ENCODE measurements at regions not wholly inside any gene's neighbourhood (a gene's known extent, or its start where the extent isn't known, plus 50 kb on each side); places are given as distances from the start of the nearest gene placed in this dataset.
A peak's percentile ranks its signal among the peaks of the same experiment; 100 is the strongest.
"Not testable (repeated sequence)": the region's sequence is repeated elsewhere in the genome, so short reads cannot be mapped to it uniquely, and the experiment has no call there.

DNA sequence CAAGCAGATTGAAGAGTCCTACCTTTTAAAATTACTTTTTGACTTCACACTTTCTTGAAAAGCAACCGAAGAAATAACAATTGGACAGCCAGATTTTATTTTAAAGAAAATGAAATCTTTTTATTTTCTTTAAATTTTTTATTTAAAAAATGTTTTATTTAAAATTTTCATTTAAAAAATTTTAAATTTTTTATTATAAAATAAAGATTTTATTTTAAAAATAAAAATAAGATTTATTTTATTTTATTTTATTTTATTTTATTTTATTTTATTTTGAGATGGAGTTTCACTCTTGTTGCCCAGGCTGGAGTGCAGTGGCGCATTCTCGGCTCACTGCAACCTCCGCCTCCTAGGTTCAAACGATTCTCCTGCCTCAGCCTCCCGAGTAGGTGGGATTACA, 144.5 kb downstream of the GPR85 start:
- H3K4me1 ChIP-seq (ENCODE audit: control insufficient read depth in 2 of 2, insufficient read depth in 2 of 2, low read length in 2 of 2): peaks cover 8 to 11% of the 10 kb centered on the region in 2 donors
- not testable (repeated sequence) for H3K36me3 ChIP-seq (ENCODE audit: control insufficient read depth in 2 of 2, insufficient read depth in 2 of 2, low read length in 1 of 2); H3K27me3 ChIP-seq (ENCODE audit: control insufficient read depth in 2 of 2, insufficient read depth in 1 of 2, low read length in 1 of 2); H3K4me3 ChIP-seq (ENCODE audit: low read length in 2 of 2); H3K9me3 ChIP-seq (ENCODE audit: control insufficient read depth in 2 of 2, insufficient read depth in 1 of 2, low read length in 1 of 2); DNase-seq (ENCODE audit: low read depth in 6 of 9, low spot score in 9 of 9); H3K27ac ChIP-seq (ENCODE audit: low read depth in 1 of 2, low read length in 1 of 2)
- 97% methylated on average over 6 of the region's 6 CpGs for WGBS

DNA sequence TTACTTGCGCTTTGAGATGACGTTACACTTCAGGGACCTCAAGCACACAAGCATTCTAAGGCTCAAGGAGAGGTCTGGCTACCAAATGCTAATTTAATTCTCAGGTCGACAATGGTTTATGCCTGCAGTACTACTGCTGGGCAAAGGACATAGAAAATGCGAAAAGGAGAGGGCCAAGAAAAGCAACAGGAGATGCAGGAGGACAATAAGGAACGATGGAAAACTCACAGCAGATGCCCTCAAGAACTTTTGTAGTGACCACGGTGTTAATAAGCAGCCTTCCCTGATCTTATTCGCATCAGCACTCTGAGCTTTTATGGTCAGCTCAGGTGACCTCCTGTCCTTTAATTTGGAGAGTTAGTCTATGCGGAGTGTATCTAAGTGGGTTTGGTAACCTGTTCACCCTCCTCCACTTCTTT, 146.3 kb downstream of the GPR85 start:
- Histone ChIP-seq H3K27ac (ENCODE audit: low read depth in 1 of 2, low read length in 1 of 2) (peak overlapping the region; percentile 80 to 91), H3K27me3 (ENCODE audit: control insufficient read depth in 2 of 2, insufficient read depth in 1 of 2, low read length in 1 of 2) (no peaks in the 10 kb centered on the region), H3K4me3 (ENCODE audit: low read length in 2 of 2) (peak overlapping the region; percentile 74 to 90), H3K36me3 (ENCODE audit: control insufficient read depth in 2 of 2, insufficient read depth in 2 of 2, low read length in 1 of 2) (peaks cover 0 to 5% of the 10 kb centered on the region in 2 donors), H3K4me1 (ENCODE audit: control insufficient read depth in 2 of 2, insufficient read depth in 2 of 2, low read length in 2 of 2) (peaks cover 8 to 11% of the 10 kb centered on the region in 2 donors), H3K9me3 (ENCODE audit: control insufficient read depth in 2 of 2, insufficient read depth in 1 of 2, low read length in 1 of 2) (no peaks in the 10 kb centered on the region)
- 19% methylated on average over 8 of the region's 8 CpGs for WGBS
- DNase-seq (ENCODE audit: low read depth in 6 of 9, low spot score in 9 of 9): peak in 1 of 9 donors; percentile 1

DNA sequence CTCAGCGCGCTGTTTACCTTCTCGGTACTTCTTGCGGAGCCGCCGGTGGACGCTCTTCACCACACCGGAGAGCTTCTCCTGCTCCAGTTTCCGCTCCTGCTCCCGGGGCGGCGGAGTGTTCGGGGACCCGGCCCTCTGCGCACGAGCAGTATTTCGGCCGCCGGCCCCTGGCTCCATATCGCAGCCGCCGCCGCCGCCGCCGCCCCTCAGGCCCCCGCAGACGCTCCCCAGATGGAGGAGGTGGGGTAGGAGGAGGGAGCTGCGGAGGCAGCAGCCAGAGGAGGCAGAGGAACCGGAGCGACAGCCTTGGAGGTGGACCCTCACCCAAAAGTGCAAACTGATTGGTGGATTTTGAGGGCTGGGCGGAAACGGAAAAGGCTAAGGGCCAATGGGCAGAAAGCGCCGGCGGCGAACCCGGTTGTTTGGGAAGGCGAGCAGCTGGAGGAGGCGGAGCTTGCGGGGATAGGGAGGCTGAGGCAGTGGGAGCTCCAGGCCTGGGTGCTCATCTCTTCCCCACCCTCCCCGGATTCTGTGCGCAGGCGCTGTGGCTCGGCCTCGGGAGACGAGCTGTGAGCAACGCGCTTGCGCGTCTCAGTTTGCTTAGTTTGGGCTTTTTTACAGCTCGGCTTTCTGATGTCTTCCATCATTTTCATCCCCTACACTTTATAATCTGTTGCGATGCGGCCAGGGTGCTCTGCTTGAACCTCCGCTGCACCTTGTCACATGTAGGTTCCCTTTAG, 146.9 kb downstream of the GPR85 start:
- peaks cover 0 to 5% of the 10 kb centered on the region in 2 donors for H3K36me3 ChIP-seq (ENCODE audit: control insufficient read depth in 2 of 2, insufficient read depth in 2 of 2, low read length in 1 of 2)
- H3K27me3 ChIP-seq (ENCODE audit: control insufficient read depth in 2 of 2, insufficient read depth in 1 of 2, low read length in 1 of 2): no peaks in the 10 kb centered on the region
- H3K9me3 ChIP-seq (ENCODE audit: control insufficient read depth in 2 of 2, insufficient read depth in 1 of 2, low read length in 1 of 2): no peaks in the 10 kb centered on the region
- peak overlapping the region; percentile 74 to 90 for H3K4me3 ChIP-seq (ENCODE audit: low read length in 2 of 2)
- peak; percentile 93 to 100 (median 99) for DNase-seq (ENCODE audit: low read depth in 6 of 9, low spot score in 9 of 9)
- under 1% methylated on average over 55 of the region's 55 CpGs for WGBS
- H3K4me1 ChIP-seq (ENCODE audit: control insufficient read depth in 2 of 2, insufficient read depth in 2 of 2, low read length in 2 of 2): peaks cover 8 to 11% of the 10 kb centered on the region in 2 donors
- peak overlapping the region; percentile 80 to 95 for H3K27ac ChIP-seq (ENCODE audit: low read depth in 1 of 2, low read length in 1 of 2)

DNA sequence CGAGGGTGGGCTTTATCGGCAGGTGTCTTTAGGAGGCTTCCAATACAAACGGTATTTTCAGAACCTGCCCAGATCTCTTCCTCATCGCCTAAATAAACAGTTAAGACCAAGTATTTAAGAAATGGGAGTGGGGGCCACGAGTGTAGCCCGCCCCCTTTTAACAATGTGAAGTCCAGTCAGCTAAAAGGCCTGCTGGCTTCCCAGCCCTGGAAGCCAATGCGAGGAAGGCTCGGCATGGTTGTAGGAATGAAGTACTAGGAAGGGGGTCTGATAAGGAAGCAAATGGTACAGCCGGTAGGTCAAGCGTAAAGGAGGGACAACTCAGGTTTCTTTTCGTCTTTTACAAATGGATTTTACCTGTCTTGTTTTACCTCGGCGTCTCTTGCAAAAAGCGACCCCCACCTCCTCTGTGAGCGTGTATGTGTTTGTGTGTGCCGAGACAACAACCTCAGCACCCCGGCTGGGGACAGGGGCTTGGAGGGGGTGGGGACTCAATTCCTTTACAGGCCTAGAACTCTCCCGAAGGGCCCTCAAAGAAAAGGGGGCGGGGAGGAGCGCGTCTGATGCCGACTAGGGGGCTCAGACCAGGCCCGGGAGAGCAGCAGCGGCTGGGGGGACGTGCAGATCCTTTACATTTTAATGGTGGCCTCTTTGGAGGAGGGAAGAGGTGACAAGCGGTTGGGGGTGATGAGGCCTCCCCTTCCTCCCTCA, 147.6 kb downstream of the GPR85 start:
- Histone ChIP-seq H3K9me3 (ENCODE audit: control insufficient read depth in 2 of 2, insufficient read depth in 1 of 2, low read length in 1 of 2) (no peaks in the 10 kb centered on the region), H3K27me3 (ENCODE audit: control insufficient read depth in 2 of 2, insufficient read depth in 1 of 2, low read length in 1 of 2) (no peaks in the 10 kb centered on the region), H3K36me3 (ENCODE audit: control insufficient read depth in 2 of 2, insufficient read depth in 2 of 2, low read length in 1 of 2) (peaks cover 0 to 5% of the 10 kb centered on the region in 2 donors), H3K4me3 (ENCODE audit: low read length in 2 of 2) (peak overlapping the region; percentile 74 to 90), H3K4me1 (ENCODE audit: control insufficient read depth in 2 of 2, insufficient read depth in 2 of 2, low read length in 2 of 2) (peaks cover 8 to 11% of the 10 kb centered on the region in 2 donors), H3K27ac (ENCODE audit: low read depth in 1 of 2, low read length in 1 of 2) (peak overlapping the region; percentile 71 to 95)
- DNase-seq (ENCODE audit: low read depth in 6 of 9, low spot score in 9 of 9): peak; percentile 25 to 81 (median 54)
- 1% methylated on average over 26 of the region's 26 CpGs for WGBS

DNA sequence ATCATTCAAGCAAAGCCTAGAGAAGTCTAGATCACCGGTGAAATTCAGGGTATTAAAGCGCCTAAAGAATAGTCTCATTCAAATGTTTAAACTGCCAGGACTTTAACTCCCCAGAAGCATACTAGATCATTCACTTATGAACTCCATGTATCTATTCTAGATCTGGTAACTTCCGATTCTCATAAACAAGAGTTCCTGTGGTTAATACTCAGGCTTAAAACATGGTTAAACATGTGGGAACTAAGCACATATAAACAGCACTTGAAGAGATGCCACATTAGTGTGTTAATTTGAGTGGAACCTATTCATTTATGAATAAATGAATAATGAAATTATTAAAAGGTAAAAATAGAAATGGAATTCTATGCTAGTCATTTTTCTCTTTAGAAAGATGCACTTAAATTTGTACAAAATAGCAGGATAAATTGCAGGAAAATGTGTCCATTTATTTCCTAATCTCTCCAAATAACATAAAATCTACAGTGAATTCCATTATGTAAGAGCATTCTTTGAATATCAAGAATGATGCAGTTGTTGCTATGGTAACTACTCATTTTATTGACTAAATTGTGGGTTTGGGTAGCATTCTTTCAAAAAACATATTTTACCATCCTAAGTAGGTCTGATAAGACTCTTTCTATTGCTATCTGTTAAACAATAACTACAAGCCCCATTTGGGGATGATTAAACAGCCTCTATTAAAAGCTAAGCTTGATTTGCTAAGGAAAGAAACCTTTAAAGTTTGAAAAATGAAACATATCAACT, 147.6 kb upstream of the TMEM168 start:
- Histone ChIP-seq H3K27ac (ENCODE audit: low read depth in 1 of 2, low read length in 1 of 2) (no peak overlapping the region), H3K4me3 (ENCODE audit: low read length in 2 of 2) (no peak overlapping the region), H3K9me3 (ENCODE audit: control insufficient read depth in 2 of 2, insufficient read depth in 1 of 2, low read length in 1 of 2) (no peaks in the 10 kb centered on the region), H3K4me1 (ENCODE audit: control insufficient read depth in 2 of 2, insufficient read depth in 2 of 2, low read length in 2 of 2) (peaks cover 8 to 11% of the 10 kb centered on the region in 2 donors), H3K36me3 (ENCODE audit: control insufficient read depth in 2 of 2, insufficient read depth in 2 of 2, low read length in 1 of 2) (peaks cover 0 to 5% of the 10 kb centered on the region in 2 donors), H3K27me3 (ENCODE audit: control insufficient read depth in 2 of 2, insufficient read depth in 1 of 2, low read length in 1 of 2) (no peaks in the 10 kb centered on the region)
- no peak for DNase-seq (ENCODE audit: low read depth in 6 of 9, low spot score in 9 of 9)
- WGBS: 69% methylated on average over 3 of the region's 3 CpGs

DNA sequence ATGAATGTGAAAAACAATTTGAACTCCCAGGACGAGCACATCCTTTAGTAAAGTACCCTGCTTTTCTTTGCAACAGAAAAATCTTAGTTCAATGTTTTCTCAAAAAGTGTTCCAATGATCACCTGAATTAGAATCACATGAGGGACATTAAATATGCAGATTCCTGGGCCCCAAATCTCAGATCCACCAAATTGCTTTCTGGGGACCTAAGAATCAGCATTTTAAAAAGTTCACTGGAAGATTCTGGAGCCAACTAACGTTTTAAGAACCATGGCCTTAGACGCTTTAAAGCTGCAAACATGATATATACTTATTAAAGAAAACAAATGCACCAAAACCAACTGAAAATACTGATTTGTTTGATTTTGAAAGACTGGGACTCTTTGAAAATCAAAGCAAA, 143.4 kb upstream of the TMEM168 start:
- H3K27ac ChIP-seq (ENCODE audit: low read depth in 1 of 2, low read length in 1 of 2): no peak overlapping the region
- H3K27me3 ChIP-seq (ENCODE audit: control insufficient read depth in 2 of 2, insufficient read depth in 1 of 2, low read length in 1 of 2): no peaks in the 10 kb centered on the region
- peaks cover under 1 to 2% of the 10 kb centered on the region in 2 donors for H3K4me1 ChIP-seq (ENCODE audit: control insufficient read depth in 2 of 2, insufficient read depth in 2 of 2, low read length in 2 of 2)
- no peak for DNase-seq (ENCODE audit: low read depth in 6 of 9, low spot score in 9 of 9)
- peaks cover 0 to 5% of the 10 kb centered on the region in 2 donors for H3K36me3 ChIP-seq (ENCODE audit: control insufficient read depth in 2 of 2, insufficient read depth in 2 of 2, low read length in 1 of 2)
- 97% methylated on average over 3 of the region's 3 CpGs for WGBS
- H3K9me3 ChIP-seq (ENCODE audit: control insufficient read depth in 2 of 2, insufficient read depth in 1 of 2, low read length in 1 of 2): no peaks in the 10 kb centered on the region
- no peak overlapping the region for H3K4me3 ChIP-seq (ENCODE audit: low read length in 2 of 2)

DNA sequence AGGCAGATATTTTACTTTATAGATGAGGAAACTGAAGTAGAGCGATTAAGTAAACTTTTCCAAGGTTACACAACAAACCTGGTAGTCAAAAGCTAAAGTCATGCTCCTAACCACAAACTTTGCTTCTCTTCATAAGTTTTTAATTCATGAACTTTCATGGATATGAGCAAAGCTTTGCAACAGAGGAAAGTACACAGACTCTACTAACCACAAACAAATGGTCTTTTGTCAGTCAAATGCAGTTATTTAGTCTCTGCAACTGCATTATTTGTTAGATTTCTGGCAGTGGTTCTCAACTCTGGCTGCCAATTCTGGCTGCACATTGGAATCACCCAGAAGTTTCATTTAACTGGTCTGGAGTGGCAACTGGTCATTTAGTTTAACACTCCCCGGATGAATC, 140.6 kb upstream of the TMEM168 start:
- Histone ChIP-seq H3K9me3 (ENCODE audit: control insufficient read depth in 2 of 2, insufficient read depth in 1 of 2, low read length in 1 of 2) (no peaks in the 10 kb centered on the region), H3K27ac (ENCODE audit: low read depth in 1 of 2, low read length in 1 of 2) (no peak overlapping the region), H3K36me3 (ENCODE audit: control insufficient read depth in 2 of 2, insufficient read depth in 2 of 2, low read length in 1 of 2) (no peaks in the 10 kb centered on the region), H3K4me3 (ENCODE audit: low read length in 2 of 2) (no peak overlapping the region), H3K27me3 (ENCODE audit: control insufficient read depth in 2 of 2, insufficient read depth in 1 of 2, low read length in 1 of 2) (no peaks in the 10 kb centered on the region), H3K4me1 (ENCODE audit: control insufficient read depth in 2 of 2, insufficient read depth in 2 of 2, low read length in 2 of 2) (no peaks in the 10 kb centered on the region)
- WGBS: 84% methylated on average over 2 of the region's 2 CpGs
- DNase-seq (ENCODE audit: low read depth in 6 of 9, low spot score in 9 of 9): no peak

DNA sequence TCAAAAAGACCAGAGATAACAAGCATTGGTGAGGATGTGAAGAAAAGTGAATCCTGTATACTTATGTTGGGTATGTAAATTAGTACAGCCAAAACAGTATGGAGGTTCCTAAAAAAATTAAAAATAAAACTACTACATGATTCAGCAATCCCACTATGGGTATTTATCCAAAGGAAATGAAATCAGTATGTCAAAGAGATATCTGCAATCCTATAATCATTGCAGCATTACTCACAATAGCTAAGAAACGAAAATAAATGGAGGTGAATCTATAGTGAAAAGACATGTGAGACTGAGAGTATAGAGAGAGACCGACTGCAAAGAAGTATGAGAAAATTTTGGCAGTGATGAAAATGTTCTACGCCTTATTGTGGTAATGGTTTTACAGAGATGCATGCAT, 139.2 kb upstream of the TMEM168 start:
- WGBS: 98% methylated on average over 3 of the region's 3 CpGs
- Histone ChIP-seq H3K36me3 (ENCODE audit: control insufficient read depth in 2 of 2, insufficient read depth in 2 of 2, low read length in 1 of 2) (no peaks in the 10 kb centered on the region), H3K27ac (ENCODE audit: low read depth in 1 of 2, low read length in 1 of 2) (no peak overlapping the region), H3K9me3 (ENCODE audit: control insufficient read depth in 2 of 2, insufficient read depth in 1 of 2, low read length in 1 of 2) (no peaks in the 10 kb centered on the region), H3K4me1 (ENCODE audit: control insufficient read depth in 2 of 2, insufficient read depth in 2 of 2, low read length in 2 of 2) (no peaks in the 10 kb centered on the region), H3K27me3 (ENCODE audit: control insufficient read depth in 2 of 2, insufficient read depth in 1 of 2, low read length in 1 of 2) (no peaks in the 10 kb centered on the region), H3K4me3 (ENCODE audit: low read length in 2 of 2) (no peak overlapping the region)
- no peak for DNase-seq (ENCODE audit: low read depth in 6 of 9, low spot score in 9 of 9)

DNA sequence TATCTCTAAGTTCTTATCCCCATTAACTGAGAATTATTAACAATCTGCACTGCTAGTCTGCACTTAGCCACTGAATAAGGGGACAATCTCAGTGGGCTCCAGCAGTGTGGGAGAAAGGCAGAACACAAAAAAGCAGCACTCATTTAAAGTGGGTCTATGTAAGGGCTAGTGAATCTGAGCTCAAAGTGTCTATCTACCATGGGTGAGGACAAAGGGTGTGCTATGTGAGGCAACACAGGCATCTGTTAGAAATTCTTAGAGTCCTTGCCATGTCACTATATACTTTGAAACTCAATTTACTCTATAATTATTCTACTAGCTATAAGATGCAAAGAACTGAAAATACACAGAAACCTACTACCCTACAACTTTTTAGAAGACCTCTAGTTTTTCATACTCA, 135.8 kb upstream of the TMEM168 start:
- no peak overlapping the region for H3K27ac ChIP-seq (ENCODE audit: low read depth in 1 of 2, low read length in 1 of 2)
- no peaks in the 10 kb centered on the region for H3K36me3 ChIP-seq (ENCODE audit: control insufficient read depth in 2 of 2, insufficient read depth in 2 of 2, low read length in 1 of 2)
- H3K4me1 ChIP-seq (ENCODE audit: control insufficient read depth in 2 of 2, insufficient read depth in 2 of 2, low read length in 2 of 2): no peaks in the 10 kb centered on the region
- H3K4me3 ChIP-seq (ENCODE audit: low read length in 2 of 2): no peak overlapping the region
- H3K27me3 ChIP-seq (ENCODE audit: control insufficient read depth in 2 of 2, insufficient read depth in 1 of 2, low read length in 1 of 2): no peaks in the 10 kb centered on the region
- DNase-seq (ENCODE audit: low read depth in 6 of 9, low spot score in 9 of 9): no peak
- no peaks in the 10 kb centered on the region for H3K9me3 ChIP-seq (ENCODE audit: control insufficient read depth in 2 of 2, insufficient read depth in 1 of 2, low read length in 1 of 2)
